ENCODE measurements at regions not wholly inside any gene's neighbourhood (a gene's known extent, or its start where the extent isn't known, plus 50 kb on each side); places are given as distances from the start of the nearest gene placed in this dataset.

DNA sequence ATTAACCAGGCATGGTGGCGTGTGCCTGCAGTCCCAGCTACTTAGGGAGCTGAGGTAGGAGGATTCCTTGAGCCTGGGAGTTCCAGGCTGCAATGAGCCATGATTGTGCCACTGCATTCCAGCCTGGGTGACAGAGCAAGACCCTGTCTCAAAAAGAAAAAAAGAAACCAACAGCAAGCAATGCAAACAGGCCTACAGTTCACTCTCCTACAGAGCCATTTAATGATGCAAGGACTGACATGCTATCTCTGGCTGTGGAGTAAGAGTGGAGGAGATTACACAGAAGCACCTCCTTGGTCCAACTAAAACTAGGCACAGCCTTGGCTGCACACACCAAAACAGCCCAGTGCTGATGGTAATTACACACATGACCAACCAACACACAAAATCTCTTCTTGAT, 127.5 kb upstream of the SOD1 start:
- Histone ChIP-seq H3K4me1 (peaks cover 9% of the 10 kb centered on the region), H3K36me3 (no peaks in the 10 kb centered on the region), H3K27ac (no peak overlapping the region), H3K9me3 (no peaks in the 10 kb centered on the region), H3K27me3 (no peaks in the 10 kb centered on the region), H3K4me3 (no peak overlapping the region)
- DNase-seq (ENCODE audit: extremely low spot score in 2 of 2) = no peak
- intact Hi-C loops (cut with DNase I) = no loop called here
- TF ChIP-seq, protein P1, sequence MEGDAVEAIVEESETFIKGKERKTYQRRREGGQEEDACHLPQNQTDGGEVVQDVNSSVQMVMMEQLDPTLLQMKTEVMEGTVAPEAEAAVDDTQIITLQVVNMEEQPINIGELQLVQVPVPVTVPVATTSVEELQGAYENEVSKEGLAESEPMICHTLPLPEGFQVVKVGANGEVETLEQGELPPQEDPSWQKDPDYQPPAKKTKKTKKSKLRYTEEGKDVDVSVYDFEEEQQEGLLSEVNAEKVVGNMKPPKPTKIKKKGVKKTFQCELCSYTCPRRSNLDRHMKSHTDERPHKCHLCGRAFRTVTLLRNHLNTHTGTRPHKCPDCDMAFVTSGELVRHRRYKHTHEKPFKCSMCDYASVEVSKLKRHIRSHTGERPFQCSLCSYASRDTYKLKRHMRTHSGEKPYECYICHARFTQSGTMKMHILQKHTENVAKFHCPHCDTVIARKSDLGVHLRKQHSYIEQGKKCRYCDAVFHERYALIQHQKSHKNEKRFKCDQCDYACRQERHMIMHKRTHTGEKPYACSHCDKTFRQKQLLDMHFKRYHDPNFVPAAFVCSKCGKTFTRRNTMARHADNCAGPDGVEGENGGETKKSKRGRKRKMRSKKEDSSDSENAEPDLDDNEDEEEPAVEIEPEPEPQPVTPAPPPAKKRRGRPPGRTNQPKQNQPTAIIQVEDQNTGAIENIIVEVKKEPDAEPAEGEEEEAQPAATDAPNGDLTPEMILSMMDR (IDR thresholded peaks at IDR 0.05) = no peak

DNA sequence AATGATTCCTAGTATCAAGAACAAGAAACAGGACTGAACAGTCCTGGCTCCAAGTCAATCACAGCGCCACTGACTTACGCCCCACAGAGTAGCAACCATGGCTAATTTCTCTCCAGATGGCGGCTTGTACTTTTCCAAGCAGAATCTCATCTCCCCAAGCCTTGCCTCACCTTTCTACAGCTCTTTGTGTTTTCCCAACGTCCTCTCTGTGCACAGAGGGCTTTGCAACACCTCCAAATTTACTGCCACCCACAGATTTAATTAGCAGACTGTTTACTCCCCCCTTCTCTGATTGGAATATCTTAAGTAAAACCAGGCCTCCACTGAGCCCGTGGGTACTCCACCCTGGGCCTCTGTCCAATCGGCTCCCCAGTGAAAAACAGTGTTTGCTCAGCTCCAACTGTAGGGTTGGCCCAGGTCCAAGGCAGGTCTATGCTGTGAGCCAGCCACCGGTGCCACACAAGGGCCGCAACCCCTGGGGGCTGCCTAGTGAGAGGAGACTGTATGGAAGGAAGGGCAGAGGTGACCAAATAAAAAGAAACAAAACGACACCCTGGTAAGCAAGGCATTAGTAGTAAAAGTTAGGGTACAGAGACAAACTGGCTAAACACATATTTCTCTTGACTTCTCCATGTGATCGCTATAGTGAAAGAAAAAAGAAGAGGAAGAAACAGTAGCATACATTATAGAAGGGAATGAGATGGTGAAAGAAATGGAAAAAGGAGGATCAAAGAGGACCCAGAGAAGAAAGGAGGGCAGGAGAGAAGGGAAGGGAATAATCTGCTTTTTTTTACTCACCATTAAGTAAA, 128.4 kb upstream of the SOD1 start:
- H3K27ac ChIP-seq = no peak overlapping the region
- DNase-seq (ENCODE audit: extremely low spot score in 2 of 2) = no peak

DNA sequence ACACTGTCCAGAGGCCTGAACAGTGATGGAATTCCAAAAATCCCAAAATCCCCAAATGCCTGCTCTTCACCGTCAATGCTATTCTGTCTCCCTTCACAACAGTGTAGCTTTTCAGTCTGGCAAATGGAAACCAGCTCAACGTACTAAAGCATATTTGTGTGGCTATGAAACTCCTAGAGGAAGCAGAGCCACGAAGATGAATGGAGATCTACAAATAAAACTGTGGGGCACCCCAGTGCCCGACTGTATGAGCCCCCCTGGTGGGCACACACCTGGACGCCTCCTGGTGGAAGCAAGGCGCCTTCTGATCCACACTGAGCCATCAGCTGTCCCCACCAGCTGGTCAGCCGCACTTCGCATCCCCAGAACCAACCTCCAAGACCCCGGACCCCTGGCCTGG, 129.1 kb upstream of the SOD1 start:
- no peak overlapping the region for H3K27ac ChIP-seq
- no peak for DNase-seq (ENCODE audit: extremely low spot score in 2 of 2)
- no peaks in the 10 kb centered on the region for H3K9me3 ChIP-seq
- intact Hi-C loops (cut with DNase I) = no loop called here
- no peaks in the 10 kb centered on the region for H3K27me3 ChIP-seq
- H3K4me3 ChIP-seq = no peak overlapping the region
- no peak for TF ChIP-seq POLR2AphosphoS5 (IDR thresholded peaks at IDR 0.05; ENCODE audit: insufficient read depth in 1 of 2, low read depth in 1 of 2)
- TF ChIP-seq, protein P1 (IDR thresholded peaks at IDR 0.05) = no peak
- no peak for TF ChIP-seq POLR2A (IDR thresholded peaks at IDR 0.05)
- peaks cover 9% of the 10 kb centered on the region for H3K4me1 ChIP-seq
- no peaks in the 10 kb centered on the region for H3K36me3 ChIP-seq

More for the DNA sequence above, 128.4 kb upstream of the SOD1 start:
- Histone ChIP-seq H3K36me3 (no peaks in the 10 kb centered on the region), H3K9me3 (no peaks in the 10 kb centered on the region), H3K4me1 (peaks cover 9% of the 10 kb centered on the region), H3K4me3 (no peak overlapping the region), H3K27me3 (no peaks in the 10 kb centered on the region)
- intact Hi-C loops (cut with DNase I) = no loop called here
- TF ChIP-seq, protein P1 (IDR thresholded peaks at IDR 0.05) = no peak
- TF ChIP-seq POLR2A (IDR thresholded peaks at IDR 0.05) = no peak

DNA sequence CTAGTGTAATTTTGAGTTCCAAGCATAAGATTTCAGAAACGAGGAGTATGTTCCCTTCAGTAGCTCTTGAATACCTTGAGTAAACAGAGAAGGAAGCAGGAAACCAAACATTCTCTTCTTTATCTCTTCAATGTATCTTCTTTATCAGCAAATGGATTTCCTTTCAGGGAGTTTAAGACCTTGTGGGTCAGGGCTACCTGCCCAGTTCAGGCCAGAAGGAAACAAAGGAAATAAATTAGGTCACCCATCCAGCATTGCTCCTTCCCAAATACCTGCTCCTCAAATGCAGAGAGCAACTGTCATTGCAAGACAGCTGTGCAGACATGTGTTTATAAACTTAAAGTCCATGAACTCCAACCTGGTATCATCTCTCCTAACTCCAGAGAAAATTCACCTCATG, 130.1 kb upstream of the SOD1 start:
- Histone ChIP-seq H3K4me3 (no peak overlapping the region), H3K4me1 (peaks cover 9% of the 10 kb centered on the region), H3K9me3 (no peaks in the 10 kb centered on the region), H3K27ac (no peak overlapping the region), H3K36me3 (no peaks in the 10 kb centered on the region), H3K27me3 (no peaks in the 10 kb centered on the region)
- DNase-seq (ENCODE audit: extremely low spot score in 2 of 2) = no peak
- intact Hi-C loops (cut with DNase I) = no loop called here
- TF ChIP-seq POLR2A (IDR thresholded peaks at IDR 0.05) = no peak
- TF ChIP-seq, protein P1 (IDR thresholded peaks at IDR 0.05) = no peak
- TF ChIP-seq POLR2AphosphoS5 (IDR thresholded peaks at IDR 0.05; ENCODE audit: insufficient read depth in 1 of 2, low read depth in 1 of 2) = no peak

DNA sequence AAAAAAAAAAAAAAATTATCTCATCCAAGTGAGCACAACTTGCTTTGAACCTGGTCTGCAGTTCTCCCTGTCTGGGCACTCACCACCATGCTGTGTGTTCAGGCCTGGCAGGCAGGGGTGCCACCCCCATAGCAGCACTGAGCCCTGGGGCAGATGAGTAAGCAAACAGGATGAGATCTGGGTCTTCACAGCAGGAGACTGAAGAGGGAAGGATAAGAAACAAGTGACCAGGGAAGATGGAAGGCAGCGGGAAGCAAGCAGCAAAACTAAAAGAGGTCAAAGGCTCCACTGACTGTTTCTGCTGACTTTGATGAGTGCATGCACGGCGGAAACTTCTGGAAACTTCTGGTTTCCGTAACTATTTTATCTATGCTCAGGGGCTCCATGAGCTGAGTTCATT, 133.5 kb upstream of the SOD1 start:
- peaks cover 8% of the 10 kb centered on the region for H3K4me1 ChIP-seq
- no peak overlapping the region for H3K27ac ChIP-seq
- H3K27me3 ChIP-seq = no peaks in the 10 kb centered on the region
- intact Hi-C loops (cut with DNase I) = no loop called here
- no peak overlapping the region for H3K4me3 ChIP-seq
- TF ChIP-seq POLR2AphosphoS5 (IDR thresholded peaks at IDR 0.05; ENCODE audit: insufficient read depth in 1 of 2, low read depth in 1 of 2) = no peak
- TF ChIP-seq, protein P1 (IDR thresholded peaks at IDR 0.05) = no peak
- no peak for TF ChIP-seq POLR2A (IDR thresholded peaks at IDR 0.05)
- H3K9me3 ChIP-seq = no peaks in the 10 kb centered on the region
- DNase-seq (ENCODE audit: extremely low spot score in 2 of 2) = no peak
- H3K36me3 ChIP-seq = no peaks in the 10 kb centered on the region
